AG04450 (cell line): ENCODE measurements at regions not wholly inside any gene's neighbourhood (a gene's known extent, or its start where the extent isn't known, plus 50 kb on each side); places are given as distances from the start of the nearest gene placed in this dataset.

Experiments used
- CTCF ChIA-PET: fragments of 300-600, 350-600 bp; formaldehyde crosslinking; extraction: SDS; loops from one replicate; lab custom pipeline; 2022; ENCODE audit warnings: antibody characterized with exemption, inconsistent platforms; lab: Charles Lee
- POLR2A ChIA-PET: fragments of 350-600 bp; formaldehyde crosslinking; extraction: SDS; loops from one replicate; lab custom pipeline; 2021; ENCODE audit warnings: antibody characterized with exemption, inconsistent platforms; lab: Yijun Ruan, JAX
- DNase-seq: peaks from one replicate; pipeline ENCODE4 v3.0.0-alpha.2; 2011; ENCODE audit warnings: low read depth, low spot score
- H3K27ac ChIP-seq: one replicate; pipeline ENCODE4 v1.5.1; 2012; ENCODE audit warnings: low read depth, low read length, control low read depth
- H3K27me3 ChIP-seq: one replicate; pipeline ENCODE4 v1.6.0; 2012; ENCODE audit warnings: low read length; ENCODE audit not compliant: control insufficient read depth, insufficient read depth
- H3K4me3 ChIP-seq: 2 replicates; pipeline ENCODE4 v1.5.1; 2011; ENCODE audit warnings: mild to moderate bottlenecking, low read depth, low read length, control low read depth
- H3K9me3 ChIP-seq: 2 replicates; pipeline ENCODE4 v1.5.1; 2012; ENCODE audit warnings: low read length; ENCODE audit not compliant: control insufficient read depth, insufficient read depth
- TF ChIP-seq, protein P1 (sequence below): IDR thresholded peaks from 2 replicates; pipeline ENCODE4 v1.5.1; 2011; ENCODE audit warnings: low read depth, low read length, control low read depth, inconsistent platforms

- peaks cover 38% of the 10 kb centered on the region for H3K27me3 ChIP-seq
- no peak for DNase-seq
- no peaks in the 10 kb centered on the region for H3K9me3 ChIP-seq
- ChIA-PET CTCF (interaction anchor here (0.6 to 5.3 kb wide), 15 partner anchors 11 to 248 kb away, joined by 3 to 87 read pairs (median 6); partner anchors contain the start of gene MGAT5B), POLR2A (interaction anchor here (1.5 kb wide), 1 partner anchor 188 kb away, joined by 12 read pairs; the partner anchor contains the start of gene MGAT5B)
- H3K27ac ChIP-seq, result no peak overlapping the region
- TF ChIP-seq, protein P1, sequence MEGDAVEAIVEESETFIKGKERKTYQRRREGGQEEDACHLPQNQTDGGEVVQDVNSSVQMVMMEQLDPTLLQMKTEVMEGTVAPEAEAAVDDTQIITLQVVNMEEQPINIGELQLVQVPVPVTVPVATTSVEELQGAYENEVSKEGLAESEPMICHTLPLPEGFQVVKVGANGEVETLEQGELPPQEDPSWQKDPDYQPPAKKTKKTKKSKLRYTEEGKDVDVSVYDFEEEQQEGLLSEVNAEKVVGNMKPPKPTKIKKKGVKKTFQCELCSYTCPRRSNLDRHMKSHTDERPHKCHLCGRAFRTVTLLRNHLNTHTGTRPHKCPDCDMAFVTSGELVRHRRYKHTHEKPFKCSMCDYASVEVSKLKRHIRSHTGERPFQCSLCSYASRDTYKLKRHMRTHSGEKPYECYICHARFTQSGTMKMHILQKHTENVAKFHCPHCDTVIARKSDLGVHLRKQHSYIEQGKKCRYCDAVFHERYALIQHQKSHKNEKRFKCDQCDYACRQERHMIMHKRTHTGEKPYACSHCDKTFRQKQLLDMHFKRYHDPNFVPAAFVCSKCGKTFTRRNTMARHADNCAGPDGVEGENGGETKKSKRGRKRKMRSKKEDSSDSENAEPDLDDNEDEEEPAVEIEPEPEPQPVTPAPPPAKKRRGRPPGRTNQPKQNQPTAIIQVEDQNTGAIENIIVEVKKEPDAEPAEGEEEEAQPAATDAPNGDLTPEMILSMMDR, result no peak
- no peak overlapping the region for H3K4me3 ChIP-seq
Measured at GRCh38 chr17:77055453-77055852, 85.3 kb upstream of the SEC14L1 start.

- POLR2A ChIA-PET, result no interaction called here
- CTCF ChIA-PET, result interaction anchor here (2.3 to 5.3 kb wide), 4 partner anchors 8 to 190 kb away, joined by 16 to 87 read pairs (median 27); partner anchors contain the start of gene MGAT5B
- Histone ChIP-seq H3K27me3 (peaks cover 21% of the 10 kb centered on the region), H3K27ac (no peak overlapping the region), H3K4me3 (no peak overlapping the region), H3K9me3 (no peaks in the 10 kb centered on the region)
- TF ChIP-seq, protein P1, result no peak
- DNase-seq, result no peak
Measured at GRCh38 chr17:77058016-77058415, 82.8 kb upstream of the SEC14L1 start.

DNA sequence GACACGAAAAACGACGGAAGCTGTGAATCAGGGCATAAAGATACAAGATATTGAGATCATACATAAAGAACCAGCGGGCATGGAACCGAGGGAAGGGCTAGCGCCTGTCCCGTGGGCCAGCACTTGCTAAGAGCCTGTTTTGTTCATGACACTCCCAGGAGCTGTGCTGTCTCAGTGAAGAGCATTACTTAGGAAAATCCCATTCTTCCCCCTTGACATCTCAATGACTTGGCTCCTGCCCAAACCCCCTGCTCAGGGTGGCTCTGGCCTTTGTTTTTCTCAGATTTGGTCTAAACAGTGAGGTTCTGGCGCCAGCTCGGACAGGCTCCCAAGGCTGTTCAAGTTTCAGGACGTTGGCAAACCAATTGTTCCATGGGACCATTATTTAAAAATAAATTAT lies 79.1 kb upstream of the SEC14L1 start:
- no peak overlapping the region for H3K4me3 ChIP-seq
- H3K9me3 ChIP-seq, result no peaks in the 10 kb centered on the region
- H3K27me3 ChIP-seq, result peaks cover 16% of the 10 kb centered on the region
- TF ChIP-seq, protein P1, result no peak
- DNase-seq, result no peak
- ChIA-PET POLR2A (interaction anchor here (0.7 kb wide), 1 partner anchor 163 kb away, joined by 3 read pairs; no protein-coding TSS in a partner anchor), CTCF (no interaction called here)
- no peak overlapping the region for H3K27ac ChIP-seq

DNA sequence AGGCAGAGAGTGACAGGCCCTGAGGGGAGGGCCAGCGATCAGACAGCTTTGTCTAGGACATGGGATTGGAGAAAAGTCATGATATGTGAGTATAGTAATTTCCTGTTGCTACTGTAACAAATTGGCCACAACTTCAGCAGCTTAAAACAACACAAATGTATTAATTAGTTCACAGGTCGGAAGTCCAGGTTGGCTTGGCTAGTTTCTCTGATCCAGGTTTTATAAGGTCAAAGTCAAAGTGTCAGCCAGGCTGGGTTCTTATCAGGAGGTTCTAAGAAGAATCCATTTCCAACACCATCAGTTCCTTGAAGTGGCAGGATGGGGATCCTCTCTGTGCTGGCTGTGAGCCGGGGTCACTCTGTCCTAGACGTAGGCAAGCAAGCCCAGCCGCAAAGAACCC lies 76.2 kb upstream of the SEC14L1 start:
- CTCF ChIA-PET, result interaction anchor here (0.7 to 6.5 kb wide), 9 partner anchors 8 to 337 kb away, joined by 3 to 43 read pairs (median 4); partner anchors contain the start of gene MGAT5B
- no peaks in the 10 kb centered on the region for H3K9me3 ChIP-seq
- H3K27ac ChIP-seq, result no peak overlapping the region
- H3K4me3 ChIP-seq, result no peak overlapping the region
- H3K27me3 ChIP-seq, result peaks cover 23% of the 10 kb centered on the region
- POLR2A ChIA-PET, result no interaction called here
- no peak for DNase-seq
- TF ChIP-seq, protein P1, result no peak

- Histone ChIP-seq H3K27me3 (peaks cover 22% of the 10 kb centered on the region), H3K4me3 (no peak overlapping the region), H3K9me3 (no peaks in the 10 kb centered on the region), H3K27ac (no peak overlapping the region)
- ChIA-PET CTCF (interaction anchor here (0.6 to 6.5 kb wide), 12 partner anchors 9 to 556 kb away, joined by 3 to 43 read pairs (median 4); partner anchors contain the start of gene MGAT5B), POLR2A (interaction anchor here (1.0 kb wide), 1 partner anchor 198 kb away, joined by 3 read pairs; the partner anchor contains the start of gene MGAT5B)
- DNase-seq, result no peak
- TF ChIP-seq, protein P1, result no peak
Measured at GRCh38 chr17:77066165-77066564, 74.6 kb upstream of the SEC14L1 start.
